A549 (cell line): ENCODE measurements at regions not wholly inside any gene's neighbourhood (a gene's known extent, or its start where the extent isn't known, plus 50 kb on each side); places are given as distances from the start of the nearest gene placed in this dataset.

Experiments used
- CTCF ChIP-seq: fragments of >200 bp; sonication (Bioruptor Twin); formaldehyde crosslinking; IDR thresholded peaks from 3 replicates; pipeline ENCODE4 v1.5.1; 2016
- ESRRA ChIP-seq: fragments of 150-350 bp; IDR thresholded peaks from 2 replicates; pipeline ENCODE4 v1.6.1; 2014; ENCODE audit warnings: mild to moderate bottlenecking, low read length, borderline replicate concordance
- HES2 ChIP-seq: fragments of >200 bp; sonication (Bioruptor Twin); formaldehyde crosslinking; IDR thresholded peaks from 2 replicates; pipeline ENCODE4 v1.6.1; 2016
- POLR2A ChIP-seq: IDR thresholded peaks from 2 replicates; pipeline ENCODE4 v1.6.1; 2012; ENCODE audit warnings: mild to moderate bottlenecking, low read length
- POLR2AphosphoS2 ChIP-seq: conservative IDR thresholded peaks from 2 replicates; pipeline ENCODE4 v1.6.1; 2012; ENCODE audit warnings: low read length, improper control_type of control experiment, inconsistent platforms
- RAD21 ChIP-seq, 2 experiments: fragments of >200 bp in 1 of 2; sonication (Bioruptor Twin) in 1 of 2; formaldehyde crosslinking in 1 of 2; IDR thresholded peaks in 1 of 2; conservative IDR thresholded peaks in 1 of 2; 2 replicates in 1 of 2; 3 replicates in 1 of 2; pipeline ENCODE4 v1.6.1; 2012 to 2018; ENCODE audit warnings: inconsistent platforms in 1 of 2
- SMC3 ChIP-seq: fragments of >200 bp; sonication (Bioruptor Twin); formaldehyde crosslinking; IDR thresholded peaks from 3 replicates; pipeline ENCODE4 v1.6.1; 2018; ENCODE audit warnings: inconsistent platforms

DNA sequence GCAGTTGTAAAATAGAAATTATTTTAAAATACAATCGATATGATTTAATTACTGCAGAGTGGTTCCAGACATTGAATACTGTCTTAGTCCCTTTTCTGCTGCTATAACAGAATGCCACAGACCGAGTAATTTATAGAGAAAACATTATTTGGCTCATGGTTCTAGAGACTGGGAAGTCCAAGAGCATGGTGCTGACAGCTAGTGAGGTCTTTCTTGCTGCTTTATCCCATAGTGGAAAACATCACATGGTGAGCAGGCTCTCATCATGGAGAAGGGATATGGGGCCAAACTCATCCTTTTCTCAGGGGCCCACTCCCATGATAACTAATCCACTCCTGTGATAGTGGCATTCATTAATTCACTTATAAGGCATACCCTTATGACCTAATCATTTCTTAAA, 120.0 kb upstream of the TBL1XR1 start:
- TF ChIP-seq CTCF: no peak
- no peak for TF ChIP-seq SMC3
- no peak for TF ChIP-seq POLR2A
- no peak for TF ChIP-seq POLR2AphosphoS2
- no peak for TF ChIP-seq HES2
- TF ChIP-seq ESRRA: no peak
- TF ChIP-seq RAD21 (conservative IDR thresholded peaks at IDR 0.05 in 1 of 2, IDR thresholded peaks at IDR 0.05 in 1 of 2): no peak
